ENCODE measurements at regions not wholly inside any gene's neighbourhood (a gene's known extent, or its start where the extent isn't known, plus 50 kb on each side); places are given as distances from the start of the nearest gene placed in this dataset.

- SMC1A ChIA-PET (ENCODE audit: uncharacterized antibody, unreplicated experiment), result no interaction called here
- Histone ChIP-seq H3K4me1 (ENCODE audit: control insufficient read depth, insufficient read depth, low read length) (no peaks in the 10 kb centered on the region), H3K9ac (ENCODE audit: control insufficient read depth, insufficient read depth, low read length) (no peak overlapping the region), H4K20me1 (ENCODE audit: control insufficient read depth, insufficient read depth) (no peaks in the 10 kb centered on the region), H3K36me3 (ENCODE audit: control insufficient read depth in 2 of 2, insufficient read depth in 2 of 2, low read length in 1 of 2) (no peaks in the 10 kb centered on the region), H3K4me2 (ENCODE audit: control insufficient read depth, insufficient read depth) (no peak overlapping the region), H3K4me3 (no peak overlapping the region), H3K27ac (ENCODE audit: control insufficient read depth, insufficient read depth) (no peak overlapping the region), H2AFZ (ENCODE audit: control insufficient read depth, low read depth, low read length) (no peak overlapping the region), H3K79me2 (ENCODE audit: control insufficient read depth, insufficient read depth, low read length) (no peaks in the 10 kb centered on the region), H3K9me3 (replicated peaks; ENCODE audit: control insufficient read depth, insufficient read depth, low read length) (no peaks in the 10 kb centered on the region; the same call in 2 of the 3 replicates), H3K27me3 (replicated peaks in 1 of 2; ENCODE audit: control insufficient read depth in 2 of 2, insufficient read depth in 2 of 2, low read length in 1 of 2) (no peaks in the 10 kb centered on the region)
- RAD21 ChIA-PET (ENCODE audit: unreplicated experiment), result no interaction called here
- CTCF ChIA-PET, result no interaction called here
- 7% methylated on average over 5 of the region's 5 CpGs for WGBS (ENCODE audit: insufficient coverage, insufficient replicate concordance, low lambda C conversion rate, missing lambda C conversion rate)
- TF ChIP-seq CHD1 (IDR thresholded peaks at IDR 0.05; ENCODE audit: low read depth, low read length) (no peak), EP300 (IDR thresholded peaks at IDR 0.05; ENCODE audit: borderline replicate concordance in 1 of 2, control insufficient read depth in 1 of 2, low read depth in 2 of 2, low read length in 2 of 2) (no peak), ZBTB40 (IDR thresholded peaks at IDR 0.05; ENCODE audit: borderline replicate concordance) (no peak), ZNF622 (IDR thresholded peaks at IDR 0.05) (no peak), NFXL1 (IDR thresholded peaks at IDR 0.05; ENCODE audit: borderline replicate concordance) (no peak)
- POLR2A ChIA-PET, result no interaction called here
- in situ Hi-C loops (cut with MboI) (no loop called here), intact Hi-C loops (cut with micrococcal nuclease; ENCODE audit: unreplicated experiment) (no loop called here)
- no peak for ATAC-seq
- no peak for FAIRE-seq
- no peak for DNase-seq (ENCODE audit: low read depth, low spot score)
- no TSS peak for BruUV-seq (replicated peaks)
These were observed 598.0 kb upstream of the SOX11 start for GRCh38 chr2:5094192-5094591.

All from GM12878 (cell line).